WTC11 (cell line): ENCODE measurements at regions not wholly inside any gene's neighbourhood (a gene's known extent, or its start where the extent isn't known, plus 50 kb on each side); places are given as distances from the start of the nearest gene placed in this dataset.

Source experiments
- ZNF138 ChIP-seq: sonication (generic); formaldehyde crosslinking; conservative IDR thresholded peaks from 2 replicates; pipeline ENCODE4 v1.8.1; 2022; ENCODE audit warnings: mild to moderate bottlenecking, moderate library complexity, missing genetic modification reagents
- TF ChIP-seq, protein P1 (sequence below): fragments of 200-600 bp; IDR thresholded peaks from 2 replicates; pipeline ENCODE4 v1.8.0; 2022; ENCODE audit warnings: antibody characterized with exemption
- TF ChIP-seq, protein P2 (sequence below): sonication (generic); formaldehyde crosslinking; IDR thresholded peaks from 2 replicates; pipeline ENCODE4 v1.8.1; 2022; ENCODE audit warnings: low read depth, mild to moderate bottlenecking, moderate library complexity, missing genetic modification reagents, borderline replicate concordance
- TF ChIP-seq, protein P3 (sequence below): sonication (generic); formaldehyde crosslinking; IDR thresholded peaks from 2 replicates; pipeline ENCODE4 v1.8.0; 2022; ENCODE audit warnings: mild to moderate bottlenecking, missing genetic modification reagents

DNA sequence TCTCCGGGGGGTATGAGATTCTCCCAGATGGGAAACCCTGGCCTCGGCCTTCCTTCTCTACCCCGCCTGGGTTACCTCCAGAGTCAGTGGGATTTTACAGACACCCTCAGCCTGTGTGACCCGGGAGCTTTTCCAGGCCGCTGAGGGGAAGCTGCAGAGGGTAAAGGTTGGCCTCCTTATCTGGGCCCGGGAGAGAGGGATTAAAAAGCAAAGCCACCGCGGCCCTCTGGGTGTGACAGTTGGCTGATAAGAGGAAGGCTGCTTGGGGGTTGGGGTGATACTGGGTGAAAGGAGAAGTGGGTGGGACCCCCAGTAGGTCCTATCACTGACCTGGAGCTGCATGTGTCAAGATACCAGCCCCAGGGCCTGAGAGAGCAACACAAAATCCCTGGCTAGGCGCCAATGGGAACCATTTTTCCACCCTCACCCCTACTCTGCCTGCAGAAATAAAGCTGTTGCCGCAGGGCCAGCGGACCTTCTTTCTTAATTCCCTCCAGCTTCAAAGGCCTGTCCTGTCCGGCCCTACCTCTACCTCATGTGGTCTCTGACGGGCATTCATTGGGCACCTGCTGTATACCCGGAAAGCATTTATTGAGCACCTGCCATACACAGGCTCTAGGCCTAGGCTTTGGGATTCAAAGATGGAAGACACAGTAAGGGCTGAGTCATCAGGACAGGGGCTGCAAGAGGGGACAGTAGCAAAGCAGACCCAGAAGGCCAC lies 77.6 kb upstream of the GSE1 start:
- TF ChIP-seq, protein P1, sequence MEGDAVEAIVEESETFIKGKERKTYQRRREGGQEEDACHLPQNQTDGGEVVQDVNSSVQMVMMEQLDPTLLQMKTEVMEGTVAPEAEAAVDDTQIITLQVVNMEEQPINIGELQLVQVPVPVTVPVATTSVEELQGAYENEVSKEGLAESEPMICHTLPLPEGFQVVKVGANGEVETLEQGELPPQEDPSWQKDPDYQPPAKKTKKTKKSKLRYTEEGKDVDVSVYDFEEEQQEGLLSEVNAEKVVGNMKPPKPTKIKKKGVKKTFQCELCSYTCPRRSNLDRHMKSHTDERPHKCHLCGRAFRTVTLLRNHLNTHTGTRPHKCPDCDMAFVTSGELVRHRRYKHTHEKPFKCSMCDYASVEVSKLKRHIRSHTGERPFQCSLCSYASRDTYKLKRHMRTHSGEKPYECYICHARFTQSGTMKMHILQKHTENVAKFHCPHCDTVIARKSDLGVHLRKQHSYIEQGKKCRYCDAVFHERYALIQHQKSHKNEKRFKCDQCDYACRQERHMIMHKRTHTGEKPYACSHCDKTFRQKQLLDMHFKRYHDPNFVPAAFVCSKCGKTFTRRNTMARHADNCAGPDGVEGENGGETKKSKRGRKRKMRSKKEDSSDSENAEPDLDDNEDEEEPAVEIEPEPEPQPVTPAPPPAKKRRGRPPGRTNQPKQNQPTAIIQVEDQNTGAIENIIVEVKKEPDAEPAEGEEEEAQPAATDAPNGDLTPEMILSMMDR, result no peak
- TF ChIP-seq, protein P2, sequence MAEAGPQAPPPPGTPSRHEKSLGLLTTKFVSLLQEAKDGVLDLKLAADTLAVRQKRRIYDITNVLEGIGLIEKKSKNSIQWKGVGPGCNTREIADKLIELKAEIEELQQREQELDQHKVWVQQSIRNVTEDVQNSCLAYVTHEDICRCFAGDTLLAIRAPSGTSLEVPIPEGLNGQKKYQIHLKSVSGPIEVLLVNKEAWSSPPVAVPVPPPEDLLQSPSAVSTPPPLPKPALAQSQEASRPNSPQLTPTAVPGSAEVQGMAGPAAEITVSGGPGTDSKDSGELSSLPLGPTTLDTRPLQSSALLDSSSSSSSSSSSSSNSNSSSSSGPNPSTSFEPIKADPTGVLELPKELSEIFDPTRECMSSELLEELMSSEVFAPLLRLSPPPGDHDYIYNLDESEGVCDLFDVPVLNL (CRISPR knock-in tag), result no peak
- TF ChIP-seq, protein P3, sequence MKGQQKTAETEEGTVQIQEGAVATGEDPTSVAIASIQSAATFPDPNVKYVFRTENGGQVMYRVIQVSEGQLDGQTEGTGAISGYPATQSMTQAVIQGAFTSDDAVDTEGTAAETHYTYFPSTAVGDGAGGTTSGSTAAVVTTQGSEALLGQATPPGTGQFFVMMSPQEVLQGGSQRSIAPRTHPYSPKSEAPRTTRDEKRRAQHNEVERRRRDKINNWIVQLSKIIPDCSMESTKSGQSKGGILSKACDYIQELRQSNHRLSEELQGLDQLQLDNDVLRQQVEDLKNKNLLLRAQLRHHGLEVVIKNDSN, result no peak
- TF ChIP-seq ZNF138, result no peak
